ENCODE measurements at regions not wholly inside any gene's neighbourhood (a gene's known extent, or its start where the extent isn't known, plus 50 kb on each side); places are given as distances from the start of the nearest gene placed in this dataset.

GRCh38 chr9:119917175-119917574 lies 547.9 kb upstream of the BRINP1 start:
- TF ChIP-seq CTCF (IDR thresholded peaks at IDR 0.05) = no peak
- TF ChIP-seq POLR2AphosphoS5 (IDR thresholded peaks at IDR 0.05) = no peak
